HG03521 (cell line): ENCODE measurements at regions not wholly inside any gene's neighbourhood (a gene's known extent, or its start where the extent isn't known, plus 50 kb on each side); places are given as distances from the start of the nearest gene placed in this dataset.

Experiments
- ATAC-seq: cut with Tn5 transposase; IDR thresholded peaks from one replicate; pipeline ENCODE4 v1.9.1; 2021; ENCODE audit warnings: mild to moderate bottlenecking, moderate library complexity; ENCODE audit not compliant: unreplicated experiment

DNA sequence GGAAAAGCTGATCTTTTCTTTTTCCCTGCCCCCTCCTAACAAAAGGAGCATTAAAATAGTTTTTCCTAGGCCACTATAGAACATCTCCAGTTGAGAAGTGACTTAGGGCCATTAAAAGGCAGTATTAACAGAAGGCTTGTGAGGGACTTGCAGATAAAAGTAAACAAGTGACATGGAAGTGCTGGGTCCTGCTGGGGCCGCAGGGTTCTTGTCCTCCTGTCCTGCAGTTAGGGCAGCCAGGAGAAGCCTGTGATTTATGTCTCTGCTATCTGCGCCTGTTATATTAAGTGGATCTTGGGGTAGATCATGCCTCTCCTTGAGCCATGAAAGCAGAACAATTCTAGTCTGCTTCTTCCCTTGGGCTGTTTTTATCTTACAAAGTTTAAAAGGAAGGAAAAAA lies 271.4 kb upstream of the C11orf87 start:
- no peak for ATAC-seq

GRCh38 chr11:109153836-109154235 lies 268.2 kb upstream of the C11orf87 start:
- no peak for ATAC-seq

GRCh38 chr11:109155291-109155690 lies 266.7 kb upstream of the C11orf87 start:
- ATAC-seq = peak; percentile 81

DNA sequence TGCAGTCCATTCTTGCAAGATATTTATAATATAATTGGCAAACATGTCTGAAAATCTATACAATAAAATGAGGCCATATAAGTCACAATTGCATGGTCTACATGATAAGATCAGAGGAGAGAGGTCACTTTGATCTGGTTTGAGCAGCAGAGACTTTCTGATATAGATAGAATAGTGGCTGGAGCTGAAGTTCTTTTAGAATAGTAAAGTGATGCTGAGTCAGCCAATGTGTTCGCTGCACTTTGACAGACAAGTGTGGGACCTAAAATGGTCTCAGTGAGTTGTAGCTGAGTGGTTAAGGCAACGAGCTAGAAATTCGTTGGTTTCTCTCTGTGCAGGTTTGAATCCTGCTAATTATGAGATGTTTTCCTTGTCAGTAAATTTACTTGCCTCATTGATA lies 257.0 kb upstream of the C11orf87 start:
- no peak for ATAC-seq

- ATAC-seq = no peak
Observed at GRCh38 chr11:109166441-109166840, 255.5 kb upstream of the C11orf87 start.

DNA sequence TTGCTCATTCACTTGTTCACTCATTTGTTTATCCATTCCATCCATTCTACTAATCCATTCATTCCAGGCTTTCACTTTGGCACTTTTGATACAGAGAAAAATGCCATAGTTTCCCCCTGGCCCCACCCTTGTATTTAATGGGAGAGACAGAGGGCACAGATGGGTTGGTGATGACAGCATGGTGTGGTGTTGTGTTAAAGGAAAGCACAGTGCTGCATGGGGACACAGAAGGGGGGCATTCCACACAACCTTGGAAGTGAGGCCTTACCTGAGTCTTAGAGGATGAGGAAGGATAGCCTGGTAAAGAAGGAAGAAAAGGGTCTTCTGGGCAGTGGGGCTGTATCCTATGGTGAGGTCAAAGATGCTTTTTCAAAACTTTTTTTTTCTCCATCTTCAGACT lies 248.5 kb upstream of the C11orf87 start:
- no peak for ATAC-seq

DNA sequence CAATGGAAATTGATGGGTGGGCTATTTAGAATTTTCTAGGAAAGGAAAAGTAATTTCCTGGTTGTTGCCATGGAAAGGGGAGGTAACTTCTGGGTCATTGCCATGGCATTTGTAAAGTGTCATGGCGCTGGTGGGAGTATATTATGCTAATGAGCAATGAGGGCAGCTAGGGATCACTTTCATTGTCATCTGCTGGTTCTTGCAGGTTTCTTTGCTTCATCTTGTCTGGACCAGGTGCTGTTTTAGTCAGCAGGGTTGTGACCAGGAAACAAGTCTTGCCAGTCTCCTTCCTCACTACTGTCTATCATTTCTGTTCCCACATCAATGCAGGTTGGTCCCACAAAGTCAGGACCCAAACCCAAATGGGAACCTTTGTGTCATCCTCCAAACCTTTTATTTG lies 237.6 kb upstream of the C11orf87 start:
- no peak for ATAC-seq

GRCh38 chr11:109192864-109193263 lies 229.1 kb upstream of the C11orf87 start:
- no peak for ATAC-seq

GRCh38 chr11:109193880-109194279 lies 228.1 kb upstream of the C11orf87 start:
- ATAC-seq = no peak

DNA sequence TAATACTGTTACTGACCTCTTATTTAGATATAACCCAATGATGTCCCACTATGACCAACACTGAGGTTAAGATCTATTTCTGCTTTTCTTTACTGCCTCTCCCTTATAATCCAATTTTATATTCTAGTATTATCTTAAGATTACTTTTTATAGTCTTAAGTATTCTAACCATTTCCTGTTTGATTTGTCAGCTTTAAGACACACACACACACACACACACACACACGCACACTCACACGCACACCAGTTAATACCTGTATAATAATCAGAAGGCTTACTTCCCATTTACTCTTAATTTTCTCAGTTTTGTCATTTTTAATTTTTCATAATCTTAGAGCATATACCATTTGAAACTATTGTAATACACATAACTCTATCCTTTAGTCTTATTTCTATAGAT lies 226.0 kb upstream of the C11orf87 start:
- ATAC-seq = no peak

- ATAC-seq = no peak
Observed at GRCh38 chr11:109197656-109198055, 224.3 kb upstream of the C11orf87 start.

- ATAC-seq = no peak
Observed at GRCh38 chr11:109203176-109203575, 218.8 kb upstream of the C11orf87 start.

DNA sequence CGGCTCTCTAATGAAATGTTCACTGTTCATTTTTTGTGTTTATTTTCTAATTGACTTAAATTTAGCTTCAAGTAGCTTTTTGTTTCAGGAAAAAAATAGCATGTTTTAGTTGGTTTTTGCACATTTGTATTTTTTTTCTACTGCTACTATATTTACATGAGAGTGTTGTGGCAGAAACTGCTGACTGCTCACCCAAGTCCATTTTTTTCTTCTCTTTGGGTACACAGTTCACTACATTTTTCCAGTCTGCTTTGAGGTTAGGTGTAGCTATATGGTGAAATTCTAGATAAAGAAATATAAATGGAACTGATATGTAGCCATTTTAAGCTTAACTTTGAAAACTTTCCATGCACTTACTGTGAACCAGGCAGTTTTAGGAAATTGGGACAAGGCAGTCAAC lies 216.7 kb upstream of the C11orf87 start:
- no peak for ATAC-seq

GRCh38 chr11:109208121-109208520 lies 213.9 kb upstream of the C11orf87 start:
- no peak for ATAC-seq

- no peak for ATAC-seq
Observed at GRCh38 chr11:109209572-109209971, 212.4 kb upstream of the C11orf87 start.

DNA sequence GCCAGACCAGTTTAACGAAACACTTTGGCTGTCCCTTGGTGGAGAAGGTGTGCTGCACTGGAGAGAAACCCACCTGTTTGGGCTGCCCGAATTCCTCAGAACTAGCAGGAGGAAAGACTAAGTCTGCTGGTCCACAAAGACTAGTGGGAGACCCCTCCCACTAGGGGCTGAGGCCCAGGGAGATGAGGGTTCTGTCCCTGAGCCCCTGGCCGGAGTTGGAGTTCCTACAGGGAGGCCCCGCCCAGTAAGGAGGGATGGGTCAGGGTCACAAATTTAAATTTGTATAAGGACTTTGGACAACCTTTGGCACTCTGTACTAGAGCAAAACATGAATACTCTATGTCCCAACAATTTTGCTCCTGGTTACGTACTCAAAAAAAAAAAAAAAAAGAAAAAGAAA lies 200.8 kb upstream of the C11orf87 start:
- no peak for ATAC-seq

GRCh38 chr11:109222761-109223160 lies 199.2 kb upstream of the C11orf87 start:
- ATAC-seq = no peak

GRCh38 chr11:109223451-109223850 lies 198.5 kb upstream of the C11orf87 start:
- no peak for ATAC-seq

- ATAC-seq = no peak
Observed at GRCh38 chr11:109229682-109230081, 192.3 kb upstream of the C11orf87 start.

DNA sequence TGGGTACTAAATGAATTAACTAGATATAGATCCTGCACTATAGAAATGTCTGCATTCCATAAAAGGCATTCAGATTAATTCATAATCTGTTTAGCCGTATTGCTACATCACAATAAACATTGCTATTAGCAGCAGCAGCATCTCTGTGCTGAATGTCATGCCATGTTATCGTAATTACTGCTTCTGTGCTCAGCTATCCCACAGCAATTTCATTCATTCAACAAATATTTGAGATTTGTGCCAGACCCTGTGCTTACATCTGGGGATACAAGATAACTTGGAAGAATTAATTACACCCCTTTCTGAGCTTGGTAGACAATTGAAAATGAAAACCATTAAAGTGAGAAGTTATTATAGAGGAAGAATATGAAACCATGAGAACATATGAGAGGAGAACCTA lies 185.8 kb upstream of the C11orf87 start:
- no peak for ATAC-seq

GRCh38 chr11:109236696-109237095 lies 185.3 kb upstream of the C11orf87 start:
- ATAC-seq = no peak

DNA sequence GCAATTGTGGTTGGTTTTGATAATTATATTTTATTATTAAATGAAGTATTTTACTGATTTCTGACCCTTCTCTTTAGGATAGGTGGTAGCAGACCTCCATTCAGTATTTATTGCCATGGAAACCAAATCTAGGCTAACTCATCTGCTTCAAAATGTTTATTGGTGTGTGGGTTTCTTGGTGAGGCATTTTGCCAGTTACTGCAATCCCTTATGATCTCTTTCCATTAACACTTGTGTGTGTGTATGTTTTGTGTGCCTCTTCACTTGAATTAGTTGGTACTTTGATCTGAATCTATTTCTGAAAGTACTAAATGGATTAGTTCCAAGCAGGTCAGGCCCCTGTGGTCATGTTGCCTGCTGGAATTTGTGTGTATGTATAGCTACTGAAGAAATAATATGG lies 184.4 kb upstream of the C11orf87 start:
- ATAC-seq = no peak

DNA sequence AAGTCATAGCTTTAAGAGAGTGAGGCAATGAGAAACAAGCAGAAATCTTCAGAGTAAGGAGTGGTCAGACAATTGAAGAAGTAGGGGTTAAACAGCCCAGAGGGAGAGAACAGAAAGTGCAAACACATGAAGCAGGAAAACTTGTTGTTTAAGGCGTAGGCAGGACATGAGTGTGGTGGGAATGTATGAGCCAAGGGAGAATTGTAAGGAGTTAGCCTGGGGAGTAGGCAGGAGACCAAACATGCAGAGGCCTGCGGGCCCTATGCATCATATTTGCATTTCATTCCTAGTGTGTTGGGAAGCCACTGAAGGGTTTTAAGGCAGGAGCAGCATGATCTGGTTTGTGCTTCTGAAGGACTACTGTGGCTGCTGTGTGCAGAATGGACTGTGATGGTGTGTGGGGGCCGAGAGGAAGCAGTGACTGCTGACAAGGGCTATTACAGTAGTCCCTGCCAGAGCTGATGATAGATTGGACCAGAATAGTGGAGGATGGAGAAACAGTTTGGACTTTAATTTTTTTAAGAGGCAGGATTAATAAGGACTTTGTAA lies 179.9 kb upstream of the C11orf87 start:
- no peak for ATAC-seq

DNA sequence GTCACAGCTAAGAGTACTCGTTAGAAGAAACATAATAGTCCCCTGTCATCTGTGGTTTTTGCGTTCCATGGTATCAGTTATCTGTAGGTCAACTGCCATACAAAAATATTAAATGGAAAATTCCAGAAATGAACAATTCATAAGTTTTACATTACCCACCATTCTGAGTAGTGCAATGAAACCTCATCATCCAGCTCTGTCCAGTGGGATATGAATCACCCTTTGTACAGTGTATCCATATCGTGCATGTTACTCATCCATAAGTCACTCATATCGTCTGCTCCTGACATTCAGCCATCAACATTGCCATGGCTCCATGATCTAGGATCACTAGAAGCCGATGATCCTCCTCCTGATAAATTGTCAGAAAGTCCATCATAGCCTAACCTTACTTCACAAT lies 174.9 kb upstream of the C11orf87 start:
- ATAC-seq = no peak
